WTC11 (cell line): ENCODE measurements at regions not wholly inside any gene's neighbourhood (a gene's known extent, or its start where the extent isn't known, plus 50 kb on each side); places are given as distances from the start of the nearest gene placed in this dataset.

Experiments
- CREB1 ChIP-seq: sonication (generic); formaldehyde crosslinking; IDR thresholded peaks from 2 replicates; pipeline ENCODE4 v1.8.0; 2023; ENCODE audit warnings: mild to moderate bottlenecking, missing genetic modification reagents
- CTCF ChIP-seq: fragments of 200-600 bp; IDR thresholded peaks from 2 replicates; pipeline ENCODE4 v1.8.0; 2022; ENCODE audit warnings: antibody characterized with exemption
- GABPB1 ChIP-seq: sonication (generic); formaldehyde crosslinking; IDR thresholded peaks from 2 replicates; pipeline ENCODE4 v1.8.1; 2023; ENCODE audit warnings: mild to moderate bottlenecking, missing genetic modification reagents
- IRF2 ChIP-seq: sonication (generic); formaldehyde crosslinking; IDR thresholded peaks from 2 replicates; pipeline ENCODE4 v1.8.0; 2022; ENCODE audit warnings: low read depth, missing genetic modification reagents, borderline replicate concordance
- SOX15 ChIP-seq: fragments of 250-450 bp; sonication (Bioruptor Pico); IDR thresholded peaks from 2 replicates; pipeline ENCODE4 v1.9.0; 2021; ENCODE audit warnings: mild to moderate bottlenecking
- TP53 ChIP-seq: sonication (generic); formaldehyde crosslinking; IDR thresholded peaks from 2 replicates; pipeline ENCODE4 v1.8.1; 2023; ENCODE audit warnings: mild to moderate bottlenecking, missing genetic modification reagents
- ZBTB43 ChIP-seq: sonication (generic); formaldehyde crosslinking; IDR thresholded peaks from 2 replicates; pipeline ENCODE4 v1.8.1; 2023; ENCODE audit warnings: mild to moderate bottlenecking, missing genetic modification reagents

- TF ChIP-seq CREB1 (CRISPR knock-in tag) (no peak), GABPB1 (CRISPR knock-in tag) (no peak), IRF2 (CRISPR knock-in tag) (no peak), SOX15 (CRISPR knock-in tag) (no peak), CTCF (no peak), ZBTB43 (CRISPR knock-in tag) (no peak), TP53 (CRISPR knock-in tag) (no peak)
Measured at GRCh38 chr5:106134549-106134948, 1536.2 kb downstream of the EFNA5 start.
